GM12891 (cell line): ENCODE measurements at regions not wholly inside any gene's neighbourhood (a gene's known extent, or its start where the extent isn't known, plus 50 kb on each side); places are given as distances from the start of the nearest gene placed in this dataset.
"Not testable (repeated sequence)": the region's sequence is repeated elsewhere in the genome, so short reads cannot be mapped to it uniquely, and the experiment has no call there.

ENCODE experiments used
- DNase-seq: peaks from one replicate; pipeline ENCODE4 v3.0.0; 2011; ENCODE audit warnings: low spot score; ENCODE audit not compliant: insufficient read length
- FAIRE-seq: peaks from 2 replicates; lab custom pipeline; 2011; peaks lifted over from hg19 to GRCh38; lab: Jason Lieb, UNC
- PAX5 ChIP-seq: IDR thresholded peaks from 2 replicates; pipeline ENCODE4 v1.6.1; 2011; ENCODE audit warnings: low read length, moderate library complexity, mild to moderate bottlenecking; ENCODE audit not compliant: insufficient read depth, severe bottlenecking
- POLR2A ChIP-seq: IDR thresholded peaks from 2 replicates; pipeline ENCODE4 v1.6.1; 2011; ENCODE audit warnings: low read depth, low read length, control low read depth
- POLR2AphosphoS5 ChIP-seq: IDR thresholded peaks from 2 replicates; pipeline ENCODE4 v1.6.1; 2011; ENCODE audit warnings: low read depth, low read length, control low read depth
- POU2F2 ChIP-seq: IDR thresholded peaks from 2 replicates; pipeline ENCODE4 v1.6.1; 2011; ENCODE audit warnings: low read depth, mild to moderate bottlenecking, control low read depth, low read length, moderate library complexity
- SPI1 ChIP-seq: IDR thresholded peaks from 2 replicates; pipeline ENCODE4 v1.6.1; 2011; ENCODE audit warnings: low read depth, low read length, control low read depth
- TAF1 ChIP-seq: IDR thresholded peaks from 2 replicates; pipeline ENCODE4 v1.6.1; 2011; ENCODE audit warnings: low read depth, low read length, control low read depth

DNA sequence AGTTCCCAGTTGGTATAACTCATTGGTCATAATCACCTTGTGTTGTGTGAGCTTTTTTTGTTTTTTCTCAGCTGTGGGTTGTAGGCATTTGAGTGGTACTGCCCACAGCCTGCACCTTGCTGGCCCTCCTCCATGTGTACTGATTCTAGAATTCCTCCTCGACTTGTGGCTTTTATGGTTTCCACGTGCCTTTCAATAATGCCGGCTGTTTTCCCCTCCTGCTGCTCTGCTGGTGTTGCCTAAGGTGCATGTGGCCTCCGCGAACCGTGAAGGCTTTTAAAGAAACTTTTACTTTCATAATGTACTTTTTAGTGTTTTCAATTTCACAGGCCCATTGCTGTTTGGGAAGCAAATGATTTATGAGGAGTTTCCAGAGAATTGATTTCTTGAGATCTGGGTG lies 518.0 kb downstream of the REEP3 start:
- TF ChIP-seq PAX5 (no peak), SPI1 (no peak), TAF1 (no peak), POU2F2 (no peak), POLR2AphosphoS5 (no peak), POLR2A (no peak)
- FAIRE-seq (peak; percentile 76), DNase-seq (no peak)

DNA sequence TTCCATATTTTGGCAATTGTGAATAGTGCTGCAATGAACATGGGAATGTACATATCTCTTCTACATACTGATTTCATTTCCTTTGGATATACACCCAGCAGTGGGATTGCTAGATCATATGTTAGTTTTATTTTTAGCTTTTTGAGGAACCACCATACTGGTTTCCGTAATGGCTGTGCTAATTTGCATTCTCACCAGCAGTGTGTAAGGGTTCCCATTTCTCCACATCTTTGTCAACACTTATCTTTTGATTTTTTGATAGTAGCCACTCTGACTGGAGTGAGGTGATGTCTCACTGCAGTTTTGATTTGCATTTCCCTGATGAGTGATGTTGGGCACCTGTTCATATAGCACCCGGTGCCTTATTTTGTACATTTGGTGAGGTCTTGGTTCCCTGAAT lies 519.6 kb downstream of the REEP3 start:
- TF ChIP-seq POU2F2 (no peak), SPI1 (no peak), PAX5 (no peak), POLR2AphosphoS5 (no peak), POLR2A (no peak), TAF1 (no peak)
- no peak for DNase-seq

DNA sequence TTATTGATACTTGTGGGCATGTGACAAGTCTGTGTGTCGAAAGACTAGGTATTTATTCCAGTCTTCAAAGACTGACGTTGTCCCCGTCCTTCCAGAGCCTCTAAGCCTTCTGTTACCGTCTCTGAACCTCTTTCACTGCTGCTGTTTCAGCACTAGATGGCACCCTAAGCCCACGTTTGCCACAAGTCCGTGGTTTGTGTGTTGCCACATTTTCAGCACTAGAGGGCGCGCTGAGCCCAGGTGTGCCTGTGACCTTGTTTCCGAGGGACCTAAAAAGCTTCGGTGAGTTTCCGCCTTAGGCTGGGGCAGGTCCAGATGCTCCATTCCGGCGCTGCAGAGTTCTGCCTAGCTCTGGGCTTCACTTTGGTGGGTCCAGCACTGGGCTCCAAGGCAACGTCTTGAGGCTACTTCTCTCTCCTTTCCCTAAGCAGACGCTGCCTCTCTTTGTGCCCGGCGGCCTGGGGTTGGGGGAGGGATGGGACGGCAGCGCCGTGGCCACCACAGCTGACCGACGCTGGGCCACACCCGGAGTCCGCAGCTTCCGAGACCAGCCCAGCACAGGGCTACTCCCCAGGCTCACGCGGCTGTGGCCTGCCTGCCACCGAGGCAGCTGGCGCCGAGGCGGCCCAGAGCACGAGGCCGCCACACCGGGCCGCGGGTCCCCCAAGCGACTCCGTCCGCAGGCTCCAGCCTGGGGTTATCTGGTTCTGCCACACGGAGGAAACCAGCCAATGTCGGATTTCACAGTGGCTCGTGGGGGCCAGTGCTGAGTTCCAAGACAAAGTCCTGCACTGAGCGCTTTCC lies 520.2 kb downstream of the REEP3 start:
- DNase-seq = peak; percentile 69
- no peak for TF ChIP-seq SPI1
- TF ChIP-seq POU2F2 = peak; percentile 87
- no peak for TF ChIP-seq POLR2AphosphoS5
- FAIRE-seq = peak; percentile 99

More for the DNA sequence above, 519.6 kb downstream of the REEP3 start:
- no peak for FAIRE-seq

DNA sequence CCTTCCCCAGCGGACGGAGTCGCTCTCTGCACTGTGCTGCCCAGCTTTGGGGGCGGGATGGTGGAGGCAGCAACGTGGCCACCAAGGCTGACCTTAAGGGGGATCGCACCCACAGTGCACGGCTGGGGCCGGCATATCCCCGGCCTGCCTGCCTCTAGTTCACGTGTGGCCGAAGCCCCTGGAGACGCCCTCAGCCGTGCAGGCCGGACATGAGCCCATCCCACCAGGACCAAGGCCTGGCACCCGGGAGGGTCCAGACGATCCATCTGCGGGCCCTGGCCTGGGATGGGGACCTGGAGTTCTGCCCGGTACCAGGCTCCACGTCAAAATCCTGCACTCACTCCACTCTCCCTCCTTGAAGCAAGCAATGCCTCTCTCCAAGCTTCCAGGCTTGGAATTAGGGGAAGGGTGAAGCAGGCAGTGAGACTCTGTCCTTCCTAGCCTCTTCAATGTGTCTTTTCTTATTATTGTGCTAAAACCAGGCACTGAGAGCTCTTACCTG lies 520.8 kb downstream of the REEP3 start:
- FAIRE-seq = no peak
- DNase-seq = no peak
- no peak for TF ChIP-seq SPI1
- TF ChIP-seq POLR2A = no peak
- no peak for TF ChIP-seq POLR2AphosphoS5
- TF ChIP-seq PAX5 = no peak
- no peak for TF ChIP-seq POU2F2
- no peak for TF ChIP-seq TAF1

DNA sequence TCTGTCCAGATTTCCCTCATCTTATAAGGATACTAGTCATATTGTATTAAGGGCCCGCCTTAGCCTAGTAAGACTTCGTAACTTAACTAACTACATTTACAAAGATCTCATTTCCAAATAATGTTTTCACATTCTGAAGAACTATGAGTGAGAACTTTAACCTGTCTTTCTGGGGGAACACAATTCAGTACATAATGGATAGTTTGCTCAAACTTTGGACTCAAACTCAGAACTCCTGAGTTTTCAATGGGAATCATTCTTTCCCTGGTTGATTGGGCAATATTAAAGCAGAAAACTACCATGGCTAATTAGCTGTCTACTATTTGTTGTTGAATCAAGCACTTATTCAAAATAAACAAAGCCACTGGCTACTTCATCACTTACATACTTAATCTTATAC lies 522.9 kb downstream of the REEP3 start:
- FAIRE-seq = no peak
- TF ChIP-seq PAX5 = no peak
- no peak for TF ChIP-seq POLR2A
- no peak for TF ChIP-seq SPI1
- TF ChIP-seq TAF1 = no peak
- no peak for TF ChIP-seq POLR2AphosphoS5
- TF ChIP-seq POU2F2 = no peak
- DNase-seq = no peak

DNA sequence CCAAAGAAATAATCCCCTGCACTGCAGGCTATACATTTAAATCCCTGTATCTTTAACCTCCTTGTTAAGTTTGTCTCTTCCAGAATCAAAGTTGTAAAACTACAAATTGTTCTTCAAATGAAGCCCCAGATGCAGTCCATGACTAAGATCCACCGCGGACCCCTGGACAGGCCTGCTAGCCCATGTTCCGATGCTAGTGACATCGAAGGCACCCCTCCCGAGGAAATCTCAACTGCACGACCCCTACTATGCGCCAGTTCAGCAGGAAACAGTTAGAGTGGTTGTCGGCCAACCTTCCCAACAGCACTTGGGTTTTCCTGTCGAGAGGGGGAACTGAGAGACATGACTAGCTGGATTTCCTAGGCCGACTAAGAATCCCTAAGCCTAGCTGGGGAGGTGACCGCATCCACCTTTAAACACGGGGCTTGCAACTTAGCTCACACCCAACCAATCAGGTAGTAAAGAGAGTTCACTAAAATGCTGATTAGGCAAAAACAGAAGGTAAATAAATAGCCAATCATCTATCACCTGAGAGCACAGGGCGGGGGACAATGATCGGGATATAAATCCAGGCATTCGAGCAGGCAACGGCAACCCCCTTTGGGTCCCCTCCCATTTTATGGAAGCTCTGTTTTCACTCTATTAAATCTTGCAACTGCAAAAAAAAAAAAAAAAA lies 523.9 kb downstream of the REEP3 start:
- DNase-seq, FAIRE-seq: not testable (repeated sequence)

DNA sequence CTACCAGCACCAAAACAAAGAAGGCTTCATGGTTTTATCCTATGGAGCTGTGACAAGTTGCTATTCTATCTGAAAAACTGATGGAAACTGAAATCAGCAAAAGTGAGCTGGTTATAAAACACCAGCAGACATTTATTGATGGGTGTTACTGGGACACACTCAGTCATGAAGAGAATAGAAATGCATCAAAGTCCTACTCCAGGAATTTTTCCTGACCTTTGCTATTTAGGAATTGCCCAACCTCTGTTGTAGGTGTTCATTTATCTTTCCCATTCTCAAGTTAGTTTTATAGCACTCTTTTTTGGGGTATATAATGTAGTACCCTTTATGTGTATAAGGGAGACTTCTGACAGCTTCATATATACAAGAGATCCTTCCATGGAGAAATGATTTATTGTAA lies 533.2 kb downstream of the REEP3 start:
- TF ChIP-seq POLR2A (no peak), PAX5 (no peak), SPI1 (no peak), TAF1 (no peak), POLR2AphosphoS5 (no peak), POU2F2 (no peak)
- no peak for FAIRE-seq
- DNase-seq = no peak

DNA sequence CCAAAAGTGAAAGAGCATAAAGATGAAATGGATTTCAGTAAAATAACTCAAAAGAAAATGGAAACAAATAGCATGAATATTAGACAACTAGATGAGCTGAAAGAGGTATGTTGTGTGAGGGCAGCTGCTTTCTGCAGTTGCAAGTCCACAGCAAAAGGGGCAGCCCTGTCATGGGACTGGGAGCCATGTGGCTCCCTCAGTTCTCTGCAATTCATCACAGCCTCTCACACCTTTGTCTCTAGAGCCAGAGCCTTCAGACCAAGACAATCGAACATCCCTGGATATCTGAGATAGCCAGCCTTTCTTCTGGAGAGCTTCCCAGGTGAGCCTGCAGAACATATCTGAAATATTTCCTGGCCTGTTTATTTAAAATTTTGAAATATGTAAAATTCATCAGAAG lies 538.7 kb downstream of the REEP3 start:
- TF ChIP-seq PAX5 (no peak), TAF1 (no peak)
- no peak for FAIRE-seq
- DNase-seq = no peak

DNA sequence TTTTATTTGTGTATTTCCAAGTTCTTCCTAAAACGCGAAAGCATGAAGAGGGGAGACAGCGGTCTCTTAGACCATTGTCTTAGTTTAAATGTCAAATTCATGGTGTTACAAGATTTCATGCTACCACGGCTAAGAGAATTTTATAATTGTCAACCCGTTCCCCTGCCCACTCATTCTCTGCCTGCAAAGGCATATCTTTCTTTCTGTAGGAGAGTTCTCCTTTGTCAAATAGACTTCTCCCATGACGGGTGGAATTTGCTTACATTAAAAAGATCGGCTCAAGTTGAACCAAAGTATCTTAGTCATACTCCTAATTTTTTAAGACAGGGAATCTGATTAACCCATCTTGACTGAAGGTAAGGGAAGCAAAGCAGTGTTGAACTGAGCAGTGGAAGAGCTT lies 539.2 kb downstream of the REEP3 start:
- FAIRE-seq (no peak), DNase-seq (no peak)
- TF ChIP-seq TAF1 (no peak), POLR2A (no peak), PAX5 (no peak), POU2F2 (no peak), POLR2AphosphoS5 (no peak), SPI1 (no peak)

DNA sequence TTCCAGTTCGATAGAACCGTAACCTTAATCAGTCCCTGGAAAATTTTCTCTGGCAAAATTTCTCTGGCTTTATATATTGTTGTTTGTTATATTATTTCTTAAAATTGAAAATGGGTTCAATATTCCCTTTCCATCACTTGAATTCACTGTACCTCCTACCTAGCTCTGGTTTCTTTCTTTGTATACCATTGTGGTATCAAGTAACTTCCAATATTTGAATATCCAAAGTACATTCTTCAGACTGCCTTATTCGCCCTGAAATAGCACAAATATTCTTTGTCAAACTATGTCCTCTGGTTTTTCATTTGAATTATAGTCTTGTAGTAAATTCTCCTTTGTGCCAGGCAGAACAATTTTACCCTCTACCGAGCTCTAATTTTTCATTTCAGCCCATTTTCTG lies 541.6 kb downstream of the REEP3 start:
- DNase-seq (no peak), FAIRE-seq (no peak)
- TF ChIP-seq POLR2A (no peak), PAX5 (no peak), SPI1 (no peak), TAF1 (no peak)
